ENCODE measurements at regions not wholly inside any gene's neighbourhood (a gene's known extent, or its start where the extent isn't known, plus 50 kb on each side); places are given as distances from the start of the nearest gene placed in this dataset.
"Not testable (repeated sequence)": the region's sequence is repeated elsewhere in the genome, so short reads cannot be mapped to it uniquely, and the experiment has no call there.

- not testable (repeated sequence) for DNase-seq
Observed at GRCh38 chr22:16659273-16659834, 66.7 kb upstream of the CCT8L2 start.

- no peak for DNase-seq
Observed at GRCh38 chr22:16658068-16658467, 65.5 kb upstream of the CCT8L2 start.

GRCh38 chr22:16654882-16655281, 62.3 kb upstream of the CCT8L2 start:
- no peak for DNase-seq

GRCh38 chr22:16654336-16654735, 61.7 kb upstream of the CCT8L2 start:
- DNase-seq: not testable (repeated sequence)

- not testable (repeated sequence) for DNase-seq
Observed at GRCh38 chr22:16653222-16653621, 60.6 kb upstream of the CCT8L2 start.

GRCh38 chr22:16651217-16651616, 58.6 kb upstream of the CCT8L2 start:
- no peak for DNase-seq

Data from inflammatory macrophage (primary cell).